Fibroblast of lung (primary cell): ENCODE measurements at regions not wholly inside any gene's neighbourhood (a gene's known extent, or its start where the extent isn't known, plus 50 kb on each side); places are given as distances from the start of the nearest gene placed in this dataset.

Source experiments
- CTCF ChIP-seq, 2 donors: IDR thresholded peaks in 1 of 2; conservative IDR thresholded peaks in 1 of 2; 1 replicate in 1 of 2; 2 replicates in 1 of 2; pipeline ENCODE4 v1.5.1; 2011 to 2012; ENCODE audit warnings: low read length in 2 of 2, control low read depth in 1 of 2, inconsistent platforms in 1 of 2, low read depth in 1 of 2, mild to moderate bottlenecking in 1 of 2
- EZH2 ChIP-seq: IDR thresholded peaks from 2 replicates; pipeline ENCODE4 v1.5.1; 2012; ENCODE audit warnings: low read length, control low read depth, mild to moderate bottlenecking; ENCODE audit errors: missing control alignments

- TF ChIP-seq CTCF (conservative IDR thresholded peaks at IDR 0.05 in 1 of 2, IDR thresholded peaks at IDR 0.05 in 1 of 2; ENCODE audit: low read depth in 1 of 2, low read length in 2 of 2) (no peak), EZH2 (no peak)
Observed at GRCh38 chr6:170210026-170210390, 80.9 kb downstream of the DLL1 start.
